ENCODE measurements at regions not wholly inside any gene's neighbourhood (a gene's known extent, or its start where the extent isn't known, plus 50 kb on each side); places are given as distances from the start of the nearest gene placed in this dataset.

GRCh38 chr11:121930004-121930965 lies 185.7 kb downstream of the BLID start:
- TF ChIP-seq CTCF (IDR thresholded peaks at IDR 0.05) = no peak
- no peak for TF ChIP-seq POLR2AphosphoS5 (IDR thresholded peaks at IDR 0.05)
- TF ChIP-seq POLR2A (IDR thresholded peaks at IDR 0.05) = no peak

Measured in transverse colon (tissue), 4 donors.